ENCODE measurements at regions not wholly inside any gene's neighbourhood (a gene's known extent, or its start where the extent isn't known, plus 50 kb on each side); places are given as distances from the start of the nearest gene placed in this dataset.

GRCh38 chr2:7292154-7292691 is 375.0 kb downstream of the RNF144A start:
- BruUV-seq (replicated peaks), result no TSS peak
- H2AFZ ChIP-seq (ENCODE audit: low read depth, low read length), result no peak overlapping the region
- DNase-seq (ENCODE audit: extremely low read depth in 1 of 4, low spot score in 3 of 4) (no peak), FAIRE-seq (no peak), ATAC-seq (no peak)
- H3K9me1 ChIP-seq (ENCODE audit: control insufficient read depth, insufficient read depth, low read length), result no peaks in the 10 kb centered on the region
- no peak for TF ChIP-seq ELK3 (CRISPR knock-in tag; IDR thresholded peaks at IDR 0.05)
- no peak for TF ChIP-seq ZEB2 (IDR thresholded peaks at IDR 0.05)
- TF ChIP-seq HDAC8 (tag; IDR thresholded peaks at IDR 0.05), result no peak
- TF ChIP-seq SMAD1 (IDR thresholded peaks at IDR 0.05; ENCODE audit: low read depth, low read length, partially characterized antibody), result no peak
- TF ChIP-seq TEAD4 (IDR thresholded peaks at IDR 0.05; ENCODE audit: low read length), result no peak
- no peak for TF ChIP-seq TEAD4 (CRISPR knock-in tag; IDR thresholded peaks at IDR 0.05; ENCODE audit: borderline replicate concordance)
- TF ChIP-seq ZNF589 (CRISPR knock-in tag; IDR thresholded peaks at IDR 0.05; ENCODE audit: low read depth), result no peak
- H3K4me2 ChIP-seq (ENCODE audit: insufficient read depth, low read length), result no peak overlapping the region
- H3K4me3 ChIP-seq, result no peak overlapping the region
- no peaks in the 10 kb centered on the region for H3K4me1 ChIP-seq (replicated peaks in 1 of 2; ENCODE audit: control insufficient read depth in 2 of 2, insufficient read depth in 2 of 2, low read length in 2 of 2)
- POLR2A ChIA-PET, result interaction anchor here (1.4 kb wide), 1 partner anchor 20 kb away, joined by 3 read pairs; no protein-coding TSS in a partner anchor
- H3K27ac ChIP-seq (ENCODE audit: extremely low read depth, low read depth, low read length), result no peak overlapping the region
- in situ Hi-C loops (cut with MboI), result no loop called here
- 2% methylated on average over 7 of the region's 7 CpGs for WGBS (ENCODE audit: insufficient coverage, low coverage, missing lambda C conversion rate)
- intact Hi-C loops (cut with micrococcal nuclease), result no loop called here
- H3K79me2 ChIP-seq (ENCODE audit: control insufficient read depth, insufficient read depth, low read length), result no peaks in the 10 kb centered on the region
- H3K9me3 ChIP-seq (replicated peaks; ENCODE audit: control insufficient read depth, insufficient read depth, low read depth, low read length), result no peaks in the 10 kb centered on the region
- H3K36me3 ChIP-seq (ENCODE audit: control insufficient read depth, insufficient read depth, low read length), result no peaks in the 10 kb centered on the region
- H3K27me3 ChIP-seq (ENCODE audit: control insufficient read depth in 2 of 2, insufficient read depth in 2 of 2, low read length in 2 of 2), result no peaks in the 10 kb centered on the region; a peak in 2 of 5 replicates
- H4K20me1 ChIP-seq (replicated peaks; ENCODE audit: control insufficient read depth, insufficient read depth, low read length), result no peaks in the 10 kb centered on the region
- CTCF ChIA-PET (ENCODE audit: low intra/inter-chr PET ratio), result no interaction called here
- no peak overlapping the region for H3K9ac ChIP-seq (ENCODE audit: insufficient read depth in 1 of 2, low read depth in 2 of 2, low read length in 2 of 2)

Measured in K562 (cell line).